ENCODE measurements at regions not wholly inside any gene's neighbourhood (a gene's known extent, or its start where the extent isn't known, plus 50 kb on each side); places are given as distances from the start of the nearest gene placed in this dataset.

GRCh38 chr3:66740260-66740659 is 239.4 kb upstream of the LRIG1 start:
- TF ChIP-seq, protein P1, sequence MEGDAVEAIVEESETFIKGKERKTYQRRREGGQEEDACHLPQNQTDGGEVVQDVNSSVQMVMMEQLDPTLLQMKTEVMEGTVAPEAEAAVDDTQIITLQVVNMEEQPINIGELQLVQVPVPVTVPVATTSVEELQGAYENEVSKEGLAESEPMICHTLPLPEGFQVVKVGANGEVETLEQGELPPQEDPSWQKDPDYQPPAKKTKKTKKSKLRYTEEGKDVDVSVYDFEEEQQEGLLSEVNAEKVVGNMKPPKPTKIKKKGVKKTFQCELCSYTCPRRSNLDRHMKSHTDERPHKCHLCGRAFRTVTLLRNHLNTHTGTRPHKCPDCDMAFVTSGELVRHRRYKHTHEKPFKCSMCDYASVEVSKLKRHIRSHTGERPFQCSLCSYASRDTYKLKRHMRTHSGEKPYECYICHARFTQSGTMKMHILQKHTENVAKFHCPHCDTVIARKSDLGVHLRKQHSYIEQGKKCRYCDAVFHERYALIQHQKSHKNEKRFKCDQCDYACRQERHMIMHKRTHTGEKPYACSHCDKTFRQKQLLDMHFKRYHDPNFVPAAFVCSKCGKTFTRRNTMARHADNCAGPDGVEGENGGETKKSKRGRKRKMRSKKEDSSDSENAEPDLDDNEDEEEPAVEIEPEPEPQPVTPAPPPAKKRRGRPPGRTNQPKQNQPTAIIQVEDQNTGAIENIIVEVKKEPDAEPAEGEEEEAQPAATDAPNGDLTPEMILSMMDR (conservative IDR thresholded peaks at IDR 0.05; ENCODE audit: low read length): no peak
- TF ChIP-seq EZH2phosphoT487 (IDR thresholded peaks at IDR 0.05; ENCODE audit: borderline replicate concordance, low read depth, low read length): no peak
